ENCODE measurements at regions not wholly inside any gene's neighbourhood (a gene's known extent, or its start where the extent isn't known, plus 50 kb on each side); places are given as distances from the start of the nearest gene placed in this dataset.
"Not testable (repeated sequence)": the region's sequence is repeated elsewhere in the genome, so short reads cannot be mapped to it uniquely, and the experiment has no call there.

- peak; percentile 67 for DNase-seq
These were observed 156.3 kb upstream of the PZP start for GRCh38 chr12:9364224-9365176.

GRCh38 chr12:9363145-9363544 is 154.9 kb upstream of the PZP start:
- peak; percentile 29 for DNase-seq

GRCh38 chr12:9361879-9362326 is 153.7 kb upstream of the PZP start:
- DNase-seq = no peak

GRCh38 chr12:9354009-9354754 is 146.0 kb upstream of the PZP start:
- peak; percentile 30 for DNase-seq

- no peak for DNase-seq
These were observed 142.9 kb upstream of the PZP start for GRCh38 chr12:9351136-9351535.

- no peak for DNase-seq
These were observed 142.0 kb upstream of the PZP start for GRCh38 chr12:9349888-9350885.

GRCh38 chr12:9348906-9349518 is 140.8 kb upstream of the PZP start:
- DNase-seq = no peak

- DNase-seq = peak; percentile 13
These were observed 139.3 kb upstream of the PZP start for GRCh38 chr12:9347328-9348127.

GRCh38 chr12:9346866-9347327 is 138.7 kb upstream of the PZP start:
- no peak for DNase-seq

- DNase-seq = no peak
These were observed 137.0 kb upstream of the PZP start for GRCh38 chr12:9345171-9345570.

- no peak for DNase-seq
These were observed 136.3 kb upstream of the PZP start for GRCh38 chr12:9344541-9344940.

- DNase-seq = no peak
These were observed 135.5 kb upstream of the PZP start for GRCh38 chr12:9343731-9344130.

GRCh38 chr12:9342614-9343353 is 134.6 kb upstream of the PZP start:
- DNase-seq = no peak

- DNase-seq = no peak
These were observed 133.0 kb upstream of the PZP start for GRCh38 chr12:9341260-9341585.

GRCh38 chr12:9340422-9341259 is 132.4 kb upstream of the PZP start:
- DNase-seq = no peak

- DNase-seq = no peak
These were observed 129.5 kb upstream of the PZP start for GRCh38 chr12:9337656-9338055.

GRCh38 chr12:9336375-9337011 is 128.3 kb upstream of the PZP start:
- DNase-seq = not testable (repeated sequence)

- DNase-seq = no peak
These were observed 127.7 kb upstream of the PZP start for GRCh38 chr12:9335867-9336266.

- no peak for DNase-seq
These were observed 126.8 kb upstream of the PZP start for GRCh38 chr12:9334964-9335363.
